GM12878 (cell line): ENCODE measurements at regions not wholly inside any gene's neighbourhood (a gene's known extent, or its start where the extent isn't known, plus 50 kb on each side); places are given as distances from the start of the nearest gene placed in this dataset.

Experiments
- CREB1 ChIP-seq: IDR thresholded peaks from 2 replicates; pipeline ENCODE4 v1.6.1; 2012; ENCODE audit warnings: low read depth, mild to moderate bottlenecking, inconsistent platforms
- GATAD2B ChIP-seq: fragments of 450-650 bp; conservative IDR thresholded peaks from 2 replicates; pipeline ENCODE4 v1.6.1; 2017; ENCODE audit warnings: low read depth, mild to moderate bottlenecking, moderate library complexity
- NBN ChIP-seq: fragments of 450-650 bp; IDR thresholded peaks from 2 replicates; pipeline ENCODE4 v1.6.1; 2016
- SRF ChIP-seq, 2 experiments: IDR thresholded peaks; 2 replicates each; pipeline ENCODE4 v1.6.1; 2011; ENCODE audit warnings: low read depth in 2 of 2, low read length in 2 of 2, mild to moderate bottlenecking in 1 of 2, moderate library complexity in 1 of 2
- TAF1 ChIP-seq: IDR thresholded peaks from 2 replicates; pipeline ENCODE4 v1.6.1; 2011; ENCODE audit warnings: mild to moderate bottlenecking, low read depth, low read length, borderline replicate concordance
- ZSCAN29 ChIP-seq: fragments of 450-650 bp; IDR thresholded peaks from 2 replicates; pipeline ENCODE4 v1.6.1; 2017; ENCODE audit warnings: mild to moderate bottlenecking, moderate library complexity

- TF ChIP-seq ZSCAN29 = no peak
- TF ChIP-seq TAF1 = no peak
- TF ChIP-seq CREB1 = no peak
- TF ChIP-seq SRF (IDR thresholded peaks at IDR 0.05; ENCODE audit: low read depth in 2 of 2, low read length in 2 of 2) = no peak
- TF ChIP-seq GATAD2B = no peak
- TF ChIP-seq NBN = no peak
Measured at GRCh38 chr3:194988495-194989165, 282.3 kb downstream of the XXYLT1 start.
